Keratinocyte (primary cell): ENCODE measurements at regions not wholly inside any gene's neighbourhood (a gene's known extent, or its start where the extent isn't known, plus 50 kb on each side); places are given as distances from the start of the nearest gene placed in this dataset.

ENCODE experiments used
- DNase-seq: peaks from one replicate; pipeline ENCODE4 v3.0.0-alpha.2; 2011; ENCODE audit warnings: low read depth, missing footprints, low spot score
- FAIRE-seq: peaks from 2 replicates; lab custom pipeline; 2011; peaks lifted over from hg19 to GRCh38; lab: Jason Lieb, UNC
- H2AFZ ChIP-seq: 2 replicates; pipeline ENCODE4 v1.6.0; 2012; ENCODE audit warnings: low read length, control low read depth, inconsistent platforms; ENCODE audit not compliant: control insufficient read depth
- H3K27ac ChIP-seq: 2 replicates; pipeline ENCODE4 v1.5.1; 2011; ENCODE audit warnings: low read length; ENCODE audit not compliant: control insufficient read depth, insufficient read depth
- H3K27me3 ChIP-seq: 3 replicates; pipeline ENCODE4 v1.6.0; 2011; ENCODE audit warnings: low read length; ENCODE audit not compliant: control insufficient read depth, insufficient read depth; ENCODE audit errors: extremely low read depth
- H3K36me3 ChIP-seq, 2 experiments: 2 replicates in 1 of 2; 3 replicates in 1 of 2; pipeline ENCODE4 v1.5.1; 2011; ENCODE audit warnings: low read length in 2 of 2, mild to moderate bottlenecking in 1 of 2; ENCODE audit not compliant: control insufficient read depth in 2 of 2, insufficient read depth in 2 of 2; ENCODE audit errors: extremely low read depth in 1 of 2
- H3K4me1 ChIP-seq: 3 replicates; pipeline ENCODE4 v1.5.1; 2011; ENCODE audit warnings: low read length; ENCODE audit not compliant: control insufficient read depth, insufficient read depth; ENCODE audit errors: extremely low read depth
- H3K4me2 ChIP-seq: 3 replicates; pipeline ENCODE4 v1.6.0; 2011; ENCODE audit warnings: low read depth, low read length; ENCODE audit not compliant: control insufficient read depth, insufficient read depth; ENCODE audit errors: extremely low read depth
- H3K4me3 ChIP-seq, 3 experiments: fragments of 200-600 bp in 1 of 3; sonication (generic) in 1 of 3; 2 replicates in 2 of 3; 3 replicates in 1 of 3; pipeline ENCODE4 v1.5.1; 2011 to 2016; ENCODE audit warnings: low read length in 3 of 3, mild to moderate bottlenecking in 3 of 3, control low read depth in 2 of 3, inconsistent platforms in 1 of 3, low read depth in 1 of 3, mixed read lengths in 1 of 3, mixed run types in 1 of 3, moderate library complexity in 1 of 3; ENCODE audit not compliant: control insufficient read depth in 2 of 3, insufficient read depth in 2 of 3; ENCODE audit errors: extremely low read depth in 1 of 3
- H3K79me2 ChIP-seq: 2 replicates; pipeline ENCODE4 v1.6.0; 2012; ENCODE audit warnings: low read length; ENCODE audit not compliant: control insufficient read depth, insufficient read depth
- H3K9ac ChIP-seq: 3 replicates; pipeline ENCODE4 v1.6.0; 2011; ENCODE audit warnings: low read length; ENCODE audit not compliant: control insufficient read depth, insufficient read depth; ENCODE audit errors: extremely low read depth
- H3K9me1 ChIP-seq: 3 replicates; pipeline ENCODE4 v1.6.0; 2011; ENCODE audit warnings: low read length; ENCODE audit not compliant: control insufficient read depth, insufficient read depth; ENCODE audit errors: extremely low read depth
- H3K9me3 ChIP-seq: 2 replicates; pipeline ENCODE4 v1.5.1; 2012; ENCODE audit warnings: low read depth, low read length; ENCODE audit not compliant: control insufficient read depth
- H4K20me1 ChIP-seq: 3 replicates; pipeline ENCODE4 v1.6.0; 2011; ENCODE audit warnings: low read length; ENCODE audit not compliant: control insufficient read depth, insufficient read depth; ENCODE audit errors: extremely low read depth
- CTCF ChIP-seq, 3 experiments: IDR thresholded peaks in 1 of 3; conservative IDR thresholded peaks in 1 of 3; optimal IDR thresholded peaks in 1 of 3; 2 replicates in 2 of 3; 3 replicates in 1 of 3; pipeline versions ENCODE3 to v1.5.1; 2011; ENCODE audit warnings: low read length in 3 of 3, mild to moderate bottlenecking in 3 of 3, moderate library complexity in 2 of 3, control low read depth in 1 of 3, inconsistent platforms in 1 of 3; ENCODE audit not compliant: insufficient read depth in 2 of 3; ENCODE audit errors: extremely low read depth in 1 of 3
- EZH2 ChIP-seq: IDR thresholded peaks from one replicate; pipeline ENCODE4 v1.6.1; 2012; ENCODE audit warnings: inconsistent platforms, mild to moderate bottlenecking, low read length, moderate library complexity
- dilution Hi-C: fragments of 300-500 bp; cut with MboI; formaldehyde crosslinking; loops from one replicate; pipeline ENCODE4 v1.7.0; 2020; ENCODE audit warnings: low sequenced_read_pairs; ENCODE audit not compliant: extremely low pct_ligation_motif_present

- no peak for DNase-seq
- dilution Hi-C loops: no loop called here
- Histone ChIP-seq H3K9me3 (no peaks in the 10 kb centered on the region), H3K4me1 (no peaks in the 10 kb centered on the region), H3K27ac (no peak overlapping the region), H3K79me2 (no peaks in the 10 kb centered on the region), H4K20me1 (no peaks in the 10 kb centered on the region), H3K27me3 (no peaks in the 10 kb centered on the region), H3K9me1 (no peaks in the 10 kb centered on the region), H3K4me2 (no peak overlapping the region), H3K36me3 (no peaks in the 10 kb centered on the region), H3K9ac (no peak overlapping the region), H3K4me3 (no peak overlapping the region), H2AFZ (no peak overlapping the region)
- no peak for TF ChIP-seq CTCF (optimal IDR thresholded peaks at IDR 0.05 in 1 of 3, IDR thresholded peaks at IDR 0.05 in 1 of 3, conservative IDR thresholded peaks at IDR 0.05 in 1 of 3; ENCODE audit: extremely low read depth in 1 of 3, insufficient read depth in 2 of 3, low read length in 3 of 3)
- TF ChIP-seq EZH2: no peak
- no peak for FAIRE-seq
Observed at GRCh38 chr20:24045621-24046318, 57.2 kb upstream of the GGTLC1 start.

- Histone ChIP-seq H3K36me3 (no peaks in the 10 kb centered on the region), H3K4me2 (no peak overlapping the region), H3K79me2 (no peaks in the 10 kb centered on the region), H3K27ac (no peak overlapping the region), H3K9me1 (no peaks in the 10 kb centered on the region), H2AFZ (no peak overlapping the region), H3K27me3 (no peaks in the 10 kb centered on the region), H3K4me3 (no peak overlapping the region), H4K20me1 (no peaks in the 10 kb centered on the region), H3K4me1 (no peaks in the 10 kb centered on the region), H3K9me3 (no peaks in the 10 kb centered on the region), H3K9ac (no peak overlapping the region)
- no peak for FAIRE-seq
- no peak for DNase-seq
- dilution Hi-C loops: no loop called here
- TF ChIP-seq CTCF (optimal IDR thresholded peaks at IDR 0.05 in 1 of 3, IDR thresholded peaks at IDR 0.05 in 1 of 3, conservative IDR thresholded peaks at IDR 0.05 in 1 of 3; ENCODE audit: extremely low read depth in 1 of 3, insufficient read depth in 2 of 3, low read length in 3 of 3) (no peak), EZH2 (no peak)
Observed at GRCh38 chr20:24043294-24043693, 54.7 kb upstream of the GGTLC1 start.
